ENCODE measurements at regions not wholly inside any gene's neighbourhood (a gene's known extent, or its start where the extent isn't known, plus 50 kb on each side); places are given as distances from the start of the nearest gene placed in this dataset.
A peak's percentile ranks its signal among the peaks of the same experiment; 100 is the strongest.
"Not testable (repeated sequence)": the region's sequence is repeated elsewhere in the genome, so short reads cannot be mapped to it uniquely, and the experiment has no call there.

- DNase-seq, result no peak
Observed at GRCh38 chr10:101280511-101280910, 51.2 kb upstream of the LBX1 start.

- not testable (repeated sequence) for DNase-seq
Observed at GRCh38 chr10:101280921-101281320, 51.7 kb upstream of the LBX1 start.

GRCh38 chr10:101282947-101283346 is 53.7 kb upstream of the LBX1 start:
- no peak for DNase-seq

- DNase-seq, result no peak
Observed at GRCh38 chr10:101283762-101284100, 54.5 kb upstream of the LBX1 start.

GRCh38 chr10:101284101-101284743 is 55.0 kb upstream of the LBX1 start:
- DNase-seq, result no peak

- DNase-seq, result no peak
Observed at GRCh38 chr10:101284744-101285463, 55.6 kb upstream of the LBX1 start.

GRCh38 chr10:101285519-101286070 is 56.3 kb upstream of the LBX1 start:
- no peak for DNase-seq

GRCh38 chr10:101286248-101287046 is 57.2 kb upstream of the LBX1 start:
- DNase-seq, result no peak

GRCh38 chr10:101287183-101287996 is 58.1 kb upstream of the LBX1 start:
- DNase-seq, result no peak

- DNase-seq, result no peak
Observed at GRCh38 chr10:101287997-101288635, 58.9 kb upstream of the LBX1 start.

GRCh38 chr10:101289541-101289940 is 60.3 kb upstream of the LBX1 start:
- DNase-seq, result no peak

GRCh38 chr10:101290431-101290830 is 61.2 kb upstream of the LBX1 start:
- DNase-seq, result no peak

- DNase-seq, result no peak
Observed at GRCh38 chr10:101290881-101291280, 61.6 kb upstream of the LBX1 start.

- peak; percentile 20 for DNase-seq
Observed at GRCh38 chr10:101291331-101292193, 62.3 kb upstream of the LBX1 start.

GRCh38 chr10:101292194-101293006 is 61.6 kb upstream of the BTRC start:
- DNase-seq, result no peak

- no peak for DNase-seq
Observed at GRCh38 chr10:101293007-101293723, 60.8 kb upstream of the BTRC start.

GRCh38 chr10:101294109-101294508 is 59.9 kb upstream of the BTRC start:
- DNase-seq, result no peak

- DNase-seq, result no peak
Observed at GRCh38 chr10:101295261-101295660, 58.7 kb upstream of the BTRC start.

GRCh38 chr10:101297901-101298486 is 56.0 kb upstream of the BTRC start:
- DNase-seq, result peak; percentile 56
